Loucy (cell line): ENCODE measurements at regions not wholly inside any gene's neighbourhood (a gene's known extent, or its start where the extent isn't known, plus 50 kb on each side); places are given as distances from the start of the nearest gene placed in this dataset.

Source experiments
- EZH2phosphoT487 ChIP-seq: fragments of 200-600 bp; IDR thresholded peaks from 2 replicates; pipeline ENCODE4 v1.6.1; 2018; ENCODE audit warnings: antibody characterized with exemption, mild to moderate bottlenecking, moderate library complexity, borderline replicate concordance
- TF ChIP-seq, protein P1 (sequence below): fragments of 200-600 bp; sonication (generic); conservative IDR thresholded peaks from 2 replicates; pipeline ENCODE4 v1.5.1; 2014; ENCODE audit warnings: mild to moderate bottlenecking, antibody characterized with exemption, low read length

DNA sequence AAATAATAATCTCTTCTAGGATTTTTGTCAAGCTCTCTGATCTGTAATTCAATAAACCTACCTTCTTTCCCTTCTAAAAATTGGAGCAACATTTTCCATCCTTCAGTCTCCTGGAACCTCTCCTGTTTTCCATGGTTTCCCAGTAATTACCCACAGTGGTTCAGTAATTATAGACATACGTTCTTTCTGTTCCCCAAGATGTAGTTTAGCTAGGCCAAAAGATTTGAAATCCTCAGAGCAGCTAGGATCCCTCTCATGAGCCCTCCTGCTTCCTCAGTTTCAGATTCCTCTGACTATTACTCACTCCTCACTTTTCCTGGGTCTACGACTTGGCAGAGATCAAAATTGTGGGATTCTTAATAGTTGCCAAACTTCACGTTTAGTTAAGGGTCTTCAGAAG lies 76.9 kb upstream of the IGSF10 start:
- TF ChIP-seq, protein P1, sequence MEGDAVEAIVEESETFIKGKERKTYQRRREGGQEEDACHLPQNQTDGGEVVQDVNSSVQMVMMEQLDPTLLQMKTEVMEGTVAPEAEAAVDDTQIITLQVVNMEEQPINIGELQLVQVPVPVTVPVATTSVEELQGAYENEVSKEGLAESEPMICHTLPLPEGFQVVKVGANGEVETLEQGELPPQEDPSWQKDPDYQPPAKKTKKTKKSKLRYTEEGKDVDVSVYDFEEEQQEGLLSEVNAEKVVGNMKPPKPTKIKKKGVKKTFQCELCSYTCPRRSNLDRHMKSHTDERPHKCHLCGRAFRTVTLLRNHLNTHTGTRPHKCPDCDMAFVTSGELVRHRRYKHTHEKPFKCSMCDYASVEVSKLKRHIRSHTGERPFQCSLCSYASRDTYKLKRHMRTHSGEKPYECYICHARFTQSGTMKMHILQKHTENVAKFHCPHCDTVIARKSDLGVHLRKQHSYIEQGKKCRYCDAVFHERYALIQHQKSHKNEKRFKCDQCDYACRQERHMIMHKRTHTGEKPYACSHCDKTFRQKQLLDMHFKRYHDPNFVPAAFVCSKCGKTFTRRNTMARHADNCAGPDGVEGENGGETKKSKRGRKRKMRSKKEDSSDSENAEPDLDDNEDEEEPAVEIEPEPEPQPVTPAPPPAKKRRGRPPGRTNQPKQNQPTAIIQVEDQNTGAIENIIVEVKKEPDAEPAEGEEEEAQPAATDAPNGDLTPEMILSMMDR: no peak
- no peak for TF ChIP-seq EZH2phosphoT487
